ENCODE measurements at regions not wholly inside any gene's neighbourhood (a gene's known extent, or its start where the extent isn't known, plus 50 kb on each side); places are given as distances from the start of the nearest gene placed in this dataset.

GRCh38 chr5:5716665-5717064 lies 294.2 kb downstream of the ICE1 start:
- TF ChIP-seq EZH2 (IDR thresholded peaks at IDR 0.05; ENCODE audit: borderline replicate concordance, low read length) (no peak), CTCF (IDR thresholded peaks at IDR 0.05; ENCODE audit: low read length) (no peak)
